Adrenal gland (tissue), 9 donors: ENCODE measurements at regions not wholly inside any gene's neighbourhood (a gene's known extent, or its start where the extent isn't known, plus 50 kb on each side); places are given as distances from the start of the nearest gene placed in this dataset.

Experiments used
- DNase-seq, 7 donors: peaks; one replicate each; pipeline ENCODE4 v3.0.0-alpha.2; 2019 to 2020
- H3K27ac ChIP-seq, 5 donors: fragments of 200-600 bp; sonication (generic) in 4 of 5; 1 replicate in 3 of 5; 2 replicates in 2 of 5; pipeline versions ENCODE4 v1.5.1 to v1.8.0; 2016 to 2020; ENCODE audit warnings: mild to moderate bottlenecking in 1 of 5
- H3K27me3 ChIP-seq: fragments of 200-600 bp; 2 replicates; pipeline ENCODE4 v1.8.0; 2021
- H3K36me3 ChIP-seq, 2 donors: fragments of 200-600 bp; replicated peaks in 1 of 2; 1 replicate in 1 of 2; 2 replicates in 1 of 2; pipeline versions ENCODE4 v1.5.1 to v1.8.0; 2018 to 2022
- H3K4me1 ChIP-seq, 2 donors: fragments of 200-600 bp; replicated peaks in 1 of 2; 1 replicate in 1 of 2; 2 replicates in 1 of 2; pipeline versions ENCODE4 v1.5.1 to v1.8.0; 2018 to 2021
- H3K4me3 ChIP-seq, 4 donors: fragments of 200-600 bp; sonication (generic) in 3 of 4; one replicate each; pipeline ENCODE4 v1.5.1; 2016 to 2018
- H3K9me3 ChIP-seq, 3 donors: fragments of 200-600 bp; sonication (generic) in 1 of 3; replicated peaks in 1 of 3; 1 replicate in 2 of 3; 2 replicates in 1 of 3; pipeline versions ENCODE4 v1.5.1 to v1.8.0; 2016 to 2021
- CTCF ChIP-seq, 6 experiments: fragments of 450-650 bp in 4 of 6; fragments of 200-600 bp in 2 of 6; sonication (generic) in 1 of 6; IDR thresholded peaks; 1 replicate in 5 of 6; 2 replicates in 1 of 6; pipeline versions ENCODE4 v1.5.1 to v1.8.0; 2016 to 2021; ENCODE audit warnings: antibody characterized with exemption in 6 of 6, mild to moderate bottlenecking in 2 of 6, moderate library complexity in 1 of 6
- POLR2A ChIP-seq, 2 donors: fragments of 450-650 bp; IDR thresholded peaks; one replicate each; pipeline ENCODE4 v1.6.1; 2017; ENCODE audit warnings: antibody characterized with exemption in 2 of 2, mild to moderate bottlenecking in 2 of 2, moderate library complexity in 1 of 2
- WGBS, 4 donors: extraction: QIAGEN DNeasy Blood & Tissue Kit in 2 of 4; methylation state at CpG; one replicate each; pipeline versions ENCODE4 v1.1.5 to v1.1.7; 2013 to 2017; 5-methylcytosine and 5-hydroxymethylcytosine counted together
- intact Hi-C, 2 donors: fragments of 100-400 bp; cut with DNase I; formaldehyde crosslinking; loops; one replicate each; pipeline versions ENCODE4 v1.14.1 to v1.15.0; 2022 to 2023
- donor health status: healthy with polysubstance abuse.
- donor health status: Bipolar disorder and iron deficiency.
- donor health status: DM: yes; HTN: yes; CAD: no.
- donor health status: DM: no; HTN: no; CAD: no.
- donor health status: DM: no; HTN: no; CAD: no.

- DNase-seq, result no peak
- intact Hi-C loops, result no loop called here
- WGBS, 4 donors, result 65 to 69% (median 69%) methylated on average over 4 of the region's 4 CpGs
Observed at GRCh38 chr5:153866176-153866575, 172.5 kb downstream of the FAM114A2 start.

GRCh38 chr5:153865016-153865415 is 173.7 kb downstream of the FAM114A2 start:
- no peak for TF ChIP-seq POLR2A (IDR thresholded peaks at IDR 0.05)
- TF ChIP-seq CTCF (IDR thresholded peaks at IDR 0.05), result no peak
- no peak for DNase-seq
- Histone ChIP-seq H3K36me3 (no peaks in the 10 kb centered on the region), H3K27me3 (no peaks in the 10 kb centered on the region), H3K27ac (no peak overlapping the region), H3K4me1 (no peaks in the 10 kb centered on the region), H3K4me3 (no peak overlapping the region), H3K9me3 (no peaks in the 10 kb centered on the region)
- intact Hi-C loops, result no loop called here
- WGBS, 4 donors, result 63 to 75% (median 68%) methylated on average over 2 of the region's 2 CpGs

More at GRCh38 chr5:153866176-153866575, 172.5 kb downstream of the FAM114A2 start:
- Histone ChIP-seq H3K36me3 (no peaks in the 10 kb centered on the region), H3K9me3 (no peaks in the 10 kb centered on the region), H3K4me3 (no peak overlapping the region), H3K27ac (no peak overlapping the region), H3K27me3 (no peaks in the 10 kb centered on the region), H3K4me1 (no peaks in the 10 kb centered on the region)
- no peak for TF ChIP-seq POLR2A (IDR thresholded peaks at IDR 0.05)

DNA sequence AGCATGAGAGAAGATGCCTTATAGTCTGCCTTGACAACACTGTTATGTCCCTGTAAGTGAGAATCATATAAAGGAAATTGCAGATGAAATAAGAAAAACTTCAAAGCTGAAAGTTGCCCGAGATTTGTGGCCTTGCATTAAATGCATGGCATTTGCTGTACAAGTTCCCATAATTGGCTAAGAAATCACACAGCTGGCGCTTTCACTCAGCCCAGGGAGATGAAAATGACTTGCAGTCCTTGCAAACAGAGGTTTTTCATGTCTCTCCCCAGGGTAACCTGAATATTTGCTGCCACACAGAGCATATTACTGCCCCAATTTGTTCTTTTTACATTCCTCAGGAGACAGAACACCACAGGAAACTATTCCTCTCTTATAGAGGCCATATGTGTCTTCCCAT is 174.8 kb downstream of the FAM114A2 start:
- no peaks in the 10 kb centered on the region for H3K27me3 ChIP-seq
- no peak overlapping the region for H3K27ac ChIP-seq
- no peak overlapping the region for H3K4me3 ChIP-seq
- H3K36me3 ChIP-seq, result no peaks in the 10 kb centered on the region
- H3K4me1 ChIP-seq, result no peaks in the 10 kb centered on the region
- intact Hi-C loops, result no loop called here
- no peak for DNase-seq
- WGBS, 4 donors, result 76 to 83% (median 80%) methylated on average over 2 of the region's 2 CpGs
- TF ChIP-seq POLR2A (IDR thresholded peaks at IDR 0.05) (no peak), CTCF (IDR thresholded peaks at IDR 0.05) (no peak)
- H3K9me3 ChIP-seq, result no peaks in the 10 kb centered on the region
